ENCODE measurements at regions not wholly inside any gene's neighbourhood (a gene's known extent, or its start where the extent isn't known, plus 50 kb on each side); places are given as distances from the start of the nearest gene placed in this dataset.

GRCh38 chr5:87872986-87873385 lies 395.7 kb downstream of the TMEM161B start:
- DNase-seq (ENCODE audit: low spot score): no peak

- DNase-seq (ENCODE audit: low spot score): no peak
These were observed 399.9 kb downstream of the TMEM161B start for GRCh38 chr5:87868792-87869191.

- DNase-seq (ENCODE audit: low spot score): no peak
These were observed 401.4 kb downstream of the TMEM161B start for GRCh38 chr5:87867281-87867680.

GRCh38 chr5:87853541-87853940 lies 415.1 kb downstream of the TMEM161B start:
- no peak for DNase-seq (ENCODE audit: low spot score)

GRCh38 chr5:87851603-87852002 lies 417.0 kb downstream of the TMEM161B start:
- DNase-seq (ENCODE audit: low spot score): no peak

- no peak for DNase-seq (ENCODE audit: low spot score)
These were observed 417.8 kb downstream of the TMEM161B start for GRCh38 chr5:87850843-87851242.

GRCh38 chr5:87845734-87846133 lies 422.9 kb downstream of the TMEM161B start:
- no peak for DNase-seq (ENCODE audit: low spot score)

- no peak for DNase-seq (ENCODE audit: low spot score)
These were observed 423.8 kb downstream of the TMEM161B start for GRCh38 chr5:87844866-87845265.

- DNase-seq (ENCODE audit: low spot score): no peak
These were observed 424.2 kb downstream of the TMEM161B start for GRCh38 chr5:87844449-87844848.

GRCh38 chr5:87836696-87837095 lies 424.0 kb upstream of the CCNH start:
- DNase-seq (ENCODE audit: low spot score): no peak

GRCh38 chr5:87831499-87831898 lies 418.8 kb upstream of the CCNH start:
- DNase-seq (ENCODE audit: low spot score): no peak

- no peak for DNase-seq (ENCODE audit: low spot score)
These were observed 416.5 kb upstream of the CCNH start for GRCh38 chr5:87829217-87829551.

- DNase-seq (ENCODE audit: low spot score): no peak
These were observed 416.0 kb upstream of the CCNH start for GRCh38 chr5:87828545-87829216.

- no peak for DNase-seq (ENCODE audit: low spot score)
These were observed 414.8 kb upstream of the CCNH start for GRCh38 chr5:87827539-87827938.

GRCh38 chr5:87826507-87826906 lies 413.8 kb upstream of the CCNH start:
- DNase-seq (ENCODE audit: low spot score): no peak

- no peak for DNase-seq (ENCODE audit: low spot score)
These were observed 412.9 kb upstream of the CCNH start for GRCh38 chr5:87825583-87825982.

GRCh38 chr5:87807783-87808182 lies 395.1 kb upstream of the CCNH start:
- no peak for DNase-seq (ENCODE audit: low spot score)

GRCh38 chr5:87803352-87803751 lies 390.6 kb upstream of the CCNH start:
- DNase-seq (ENCODE audit: low spot score): no peak

GRCh38 chr5:87791869-87792268 lies 379.1 kb upstream of the CCNH start:
- DNase-seq (ENCODE audit: low spot score): no peak

GRCh38 chr5:87788416-87788815 lies 375.7 kb upstream of the CCNH start:
- DNase-seq (ENCODE audit: low spot score): no peak

GRCh38 chr5:87787625-87788256 lies 375.0 kb upstream of the CCNH start:
- DNase-seq (ENCODE audit: low spot score): no peak

GRCh38 chr5:87787086-87787485 lies 374.4 kb upstream of the CCNH start:
- DNase-seq (ENCODE audit: low spot score): no peak

GRCh38 chr5:87786471-87786870 lies 373.7 kb upstream of the CCNH start:
- no peak for DNase-seq (ENCODE audit: low spot score)

Measured in hematopoietic multipotent progenitor cell treated with erythropoietin and hydrocortisone succinate and interleukin-3 and kit ligand, for 17 days (in vitro differentiated cells).